ENCODE measurements at regions not wholly inside any gene's neighbourhood (a gene's known extent, or its start where the extent isn't known, plus 50 kb on each side); places are given as distances from the start of the nearest gene placed in this dataset.
A peak's percentile ranks its signal among the peaks of the same experiment; 100 is the strongest.
"Not testable (repeated sequence)": the region's sequence is repeated elsewhere in the genome, so short reads cannot be mapped to it uniquely, and the experiment has no call there.

DNA sequence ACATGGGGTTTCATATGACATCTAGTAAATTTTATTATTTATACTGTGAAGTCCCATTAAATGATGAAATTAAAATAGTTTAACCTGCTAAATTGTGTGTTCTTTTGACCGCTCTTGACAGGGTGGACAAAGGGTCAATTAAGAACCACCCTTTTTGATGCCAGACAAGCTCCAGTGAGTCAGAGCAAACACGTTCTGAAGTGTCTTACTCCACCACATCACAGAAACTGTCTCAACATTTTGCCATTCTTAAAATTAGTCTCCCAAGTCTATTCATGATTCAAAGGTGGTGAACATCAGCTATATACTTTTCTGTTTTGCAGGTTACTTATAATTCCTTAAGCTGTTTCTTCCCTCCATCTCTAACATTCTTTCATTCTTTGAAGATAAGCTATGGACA is 142.1 kb downstream of the SPATA31A6 start:
- not testable (repeated sequence) for DNase-seq (ENCODE audit: low spot score)

DNA sequence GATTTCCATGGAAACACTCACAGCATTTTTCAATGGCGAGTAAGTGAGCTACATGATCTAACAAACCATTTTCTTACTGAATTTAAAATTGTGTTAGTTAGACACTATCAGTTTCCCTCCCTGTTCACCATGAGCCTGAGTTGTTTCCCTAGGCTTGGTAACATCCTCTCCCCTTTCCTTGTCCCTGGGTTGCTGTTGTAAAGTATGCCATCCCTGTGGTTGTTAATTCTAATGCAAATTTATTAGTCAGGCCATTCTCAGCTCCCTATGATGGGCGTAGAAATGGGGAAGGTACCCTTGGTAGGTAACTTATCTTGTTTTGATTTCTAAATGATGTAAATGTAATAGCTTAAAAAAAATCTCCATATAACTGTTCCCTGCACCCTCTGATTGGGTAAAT is 143.0 kb downstream of the SPATA31A6 start:
- not testable (repeated sequence) for DNase-seq (ENCODE audit: low spot score)

- DNase-seq (ENCODE audit: low spot score) = not testable (repeated sequence)
Observed at GRCh38 chr9:42335342-42335741, 151.9 kb downstream of the SPATA31A6 start.

DNA sequence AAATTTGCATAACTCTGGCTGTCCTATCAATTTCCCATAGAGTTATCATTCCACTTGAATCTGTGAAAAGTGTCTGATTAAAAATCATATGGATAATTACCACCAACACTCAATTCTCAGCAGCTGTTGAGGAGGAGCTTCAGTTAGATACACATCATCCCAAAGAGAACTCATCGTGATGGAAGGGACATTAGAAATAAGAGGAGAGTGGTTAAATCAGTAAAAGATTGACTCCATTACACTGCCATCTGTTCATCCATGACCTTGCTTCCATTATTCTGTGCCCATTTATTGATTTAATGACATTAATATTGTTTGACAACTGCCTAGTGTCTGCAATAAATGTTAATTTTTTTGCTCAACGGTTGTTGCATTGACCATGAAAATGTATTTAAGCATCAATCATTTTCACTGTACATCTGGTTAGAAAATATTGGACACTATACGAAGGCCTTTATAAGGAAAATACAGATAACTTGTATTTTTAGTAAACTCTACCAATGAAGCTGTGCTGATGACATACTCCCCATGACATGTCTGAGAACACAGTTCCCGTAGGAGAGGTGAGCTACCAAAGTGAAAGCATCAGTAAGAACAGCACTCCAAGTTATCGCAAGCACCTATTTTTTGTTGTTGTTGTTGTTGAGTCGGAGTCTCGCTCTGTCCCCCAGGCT is 152.7 kb downstream of the SPATA31A6 start:
- DNase-seq (ENCODE audit: low spot score) = not testable (repeated sequence)

GRCh38 chr9:42338275-42338674 is 154.8 kb downstream of the SPATA31A6 start:
- not testable (repeated sequence) for DNase-seq (ENCODE audit: low spot score)

GRCh38 chr9:42339671-42340434 is 156.4 kb downstream of the SPATA31A6 start:
- DNase-seq (ENCODE audit: low spot score) = peak; percentile 41

DNA sequence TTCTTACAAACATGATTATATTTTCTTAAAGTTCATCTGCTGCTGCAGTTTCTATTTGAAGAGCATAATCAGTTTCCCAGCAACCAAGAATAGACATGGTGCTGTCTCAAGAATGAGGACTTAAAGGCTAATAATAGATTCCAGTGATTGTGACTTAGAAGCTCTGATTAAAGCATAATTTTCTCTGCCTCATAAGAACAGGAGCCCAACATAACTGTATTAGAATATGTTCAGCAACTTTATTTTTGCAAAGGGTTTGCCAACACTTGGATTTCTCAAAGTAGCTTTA is 156.9 kb downstream of the SPATA31A6 start:
- not testable (repeated sequence) for DNase-seq (ENCODE audit: low spot score)

GRCh38 chr9:42341860-42342259 is 158.4 kb downstream of the SPATA31A6 start:
- DNase-seq (ENCODE audit: low spot score) = not testable (repeated sequence)

DNA sequence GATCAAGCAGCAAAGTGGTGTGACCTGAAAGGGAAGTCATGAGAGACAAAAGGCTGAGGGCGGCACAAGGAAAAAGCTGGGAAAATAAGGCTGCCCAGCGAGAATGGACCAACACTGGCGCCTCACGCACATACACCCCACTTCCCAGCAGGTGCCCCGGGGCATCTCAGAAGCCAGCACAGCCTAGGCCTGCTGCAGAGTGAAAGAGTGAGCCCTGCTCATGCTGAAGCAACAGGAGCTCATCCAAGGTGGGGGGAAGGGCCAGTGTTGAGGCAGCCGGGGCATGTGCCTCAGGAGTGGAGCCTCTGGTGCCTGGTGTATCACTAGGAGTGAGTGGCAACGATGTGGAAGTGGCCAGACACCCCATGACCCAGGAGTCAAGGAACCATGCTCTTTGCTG is 158.8 kb downstream of the SPATA31A6 start:
- not testable (repeated sequence) for DNase-seq (ENCODE audit: low spot score)

DNA sequence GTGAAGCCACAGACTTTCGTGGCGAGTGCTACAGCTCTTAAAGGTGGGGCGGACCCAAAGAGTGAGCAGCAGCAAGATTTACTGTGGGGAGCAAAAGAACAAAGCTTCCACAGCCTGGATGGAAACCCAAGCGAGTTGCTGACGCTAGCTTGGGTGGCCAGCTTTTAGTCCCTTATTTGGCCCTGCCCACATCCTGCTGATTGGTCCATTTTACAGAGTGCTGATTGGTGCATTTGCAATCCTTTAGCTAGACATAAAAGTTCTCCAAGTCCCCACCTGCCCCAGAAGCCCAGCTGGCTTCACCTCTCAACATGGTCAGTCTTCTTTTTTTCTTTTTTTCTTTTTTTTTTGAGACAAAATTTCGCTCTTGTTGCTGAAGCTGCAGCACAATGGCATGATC is 161.0 kb downstream of the SPATA31A6 start:
- DNase-seq (ENCODE audit: low spot score) = not testable (repeated sequence)

GRCh38 chr9:42346916-42347315 is 163.5 kb downstream of the SPATA31A6 start:
- not testable (repeated sequence) for DNase-seq (ENCODE audit: low spot score)

- DNase-seq (ENCODE audit: low spot score) = not testable (repeated sequence)
Observed at GRCh38 chr9:42349181-42349580, 165.7 kb downstream of the SPATA31A6 start.

DNA sequence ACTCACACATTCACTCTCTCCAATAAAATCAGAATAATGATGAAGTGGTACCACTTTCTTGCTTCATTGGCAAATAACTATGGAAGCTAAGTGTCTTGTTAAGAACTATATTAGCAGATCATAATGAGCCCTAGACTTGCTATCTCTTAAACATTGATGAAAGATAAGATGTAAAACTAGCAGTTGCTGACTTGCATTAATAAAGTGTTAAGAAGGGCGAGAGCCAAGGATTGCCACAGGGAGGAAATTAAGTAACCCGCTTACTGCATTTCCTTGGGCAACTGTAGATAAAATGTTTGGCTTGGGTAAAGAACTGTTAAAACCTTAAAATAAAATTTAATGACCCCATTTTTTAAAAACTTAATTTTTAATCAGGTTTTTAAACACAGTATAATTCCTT is 167.0 kb downstream of the SPATA31A6 start:
- not testable (repeated sequence) for DNase-seq (ENCODE audit: low spot score)

DNA sequence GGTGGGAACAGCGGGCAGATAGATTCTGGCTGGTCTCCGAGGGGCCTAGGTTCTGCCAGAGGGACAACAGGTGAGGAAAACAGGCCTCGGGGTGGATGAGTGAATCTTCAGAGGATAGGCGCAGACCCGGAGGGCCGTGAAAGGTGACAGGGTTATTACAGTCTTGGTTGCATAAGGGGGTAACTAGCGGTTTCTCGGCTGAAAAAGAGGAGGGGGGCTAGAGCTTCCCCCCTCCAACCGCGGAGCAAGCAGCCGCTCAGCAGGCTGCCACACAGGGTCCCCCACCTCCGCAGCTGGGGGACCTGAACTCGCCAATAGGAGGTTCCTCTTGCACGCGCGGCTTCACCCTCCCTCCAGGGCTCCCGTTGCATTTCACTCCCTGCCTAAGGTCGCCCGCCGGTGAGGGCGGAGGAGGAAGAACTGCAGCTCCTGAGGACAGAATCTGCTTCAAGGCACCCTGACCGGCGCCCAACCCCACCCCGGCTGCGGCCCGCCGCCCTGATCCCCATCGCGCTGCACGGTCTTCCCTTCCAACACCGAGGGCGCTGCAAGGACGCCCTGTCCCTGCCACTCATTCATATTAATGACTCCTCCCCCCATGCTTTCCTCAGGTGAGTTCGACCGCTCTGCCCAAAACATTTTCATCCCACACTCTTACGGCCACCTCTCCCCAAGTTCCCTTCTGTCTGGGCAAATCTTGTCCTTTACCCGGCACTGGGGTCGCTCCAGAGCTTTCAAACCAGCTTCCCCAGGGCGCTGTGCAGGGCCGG is 174.3 kb downstream of the SPATA31A6 start:
- not testable (repeated sequence) for DNase-seq (ENCODE audit: low spot score)

DNA sequence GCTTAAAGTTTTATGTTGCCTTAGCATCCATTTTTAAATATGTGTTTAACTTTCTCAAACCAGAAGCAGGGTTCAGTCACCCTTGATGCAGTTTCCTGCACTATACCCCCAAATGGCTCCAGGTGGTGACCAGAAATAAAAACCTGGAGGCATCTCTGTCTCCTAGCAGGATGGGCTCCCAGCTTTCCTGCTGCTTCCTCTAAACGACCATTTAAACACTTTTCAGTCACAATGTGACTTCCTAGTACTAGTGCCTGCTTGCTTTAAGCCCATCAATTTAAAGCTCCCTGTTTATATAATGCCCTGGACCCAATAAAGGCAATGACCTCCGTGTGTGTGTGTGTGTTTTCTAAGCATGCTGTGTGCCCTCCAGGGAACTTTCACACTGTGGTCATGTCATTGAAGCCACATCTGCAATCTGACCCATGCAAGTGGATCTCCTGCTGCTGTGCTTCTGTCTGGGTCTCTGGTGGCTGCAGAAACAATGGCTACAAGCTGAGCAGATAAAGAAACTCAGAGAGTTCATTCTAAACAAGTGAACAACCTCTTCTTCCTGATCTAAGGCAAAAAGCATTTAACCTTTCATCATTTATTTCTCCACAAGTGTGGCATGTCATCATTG is 175.3 kb downstream of the SPATA31A6 start:
- DNase-seq (ENCODE audit: low spot score) = not testable (repeated sequence)

DNA sequence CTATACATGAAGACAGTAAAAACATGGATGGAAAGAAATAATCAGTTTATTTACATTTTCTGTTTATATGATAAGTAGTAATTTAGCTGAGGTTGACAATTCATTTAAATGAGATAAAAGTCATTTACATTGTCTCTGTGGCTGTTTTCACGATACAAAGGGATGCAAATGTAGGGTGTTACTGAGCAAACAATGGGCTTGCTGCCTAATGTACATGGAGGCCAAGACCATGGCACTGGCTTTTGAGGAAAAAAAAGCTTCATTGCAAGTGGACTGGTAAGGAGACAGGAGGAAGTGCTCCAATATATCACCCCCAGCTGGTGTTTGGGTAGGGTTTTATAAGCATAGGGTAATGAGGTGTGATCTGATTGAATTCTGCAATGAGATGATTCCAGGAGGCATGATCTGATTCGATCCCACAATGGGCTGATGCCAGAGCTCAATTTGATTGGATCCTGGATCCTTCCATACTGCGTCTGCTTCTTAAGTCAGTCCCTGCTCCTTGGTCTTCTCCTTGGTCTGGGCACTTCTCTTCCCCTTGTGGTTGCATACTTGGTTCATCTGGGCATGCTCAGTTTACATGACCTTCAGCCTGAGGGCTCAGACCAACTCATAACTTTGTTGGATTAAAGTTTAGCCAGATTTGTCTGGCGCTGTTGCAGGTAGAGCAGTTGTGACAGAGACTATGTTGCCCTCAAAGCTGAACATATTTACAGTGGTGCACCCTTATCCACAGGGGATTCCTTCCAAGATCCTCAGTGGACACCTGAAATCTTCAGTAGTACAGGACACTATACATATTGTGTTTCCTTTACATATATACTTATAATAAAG is 181.2 kb downstream of the SPATA31A6 start:
- DNase-seq (ENCODE audit: low spot score) = not testable (repeated sequence)

DNA sequence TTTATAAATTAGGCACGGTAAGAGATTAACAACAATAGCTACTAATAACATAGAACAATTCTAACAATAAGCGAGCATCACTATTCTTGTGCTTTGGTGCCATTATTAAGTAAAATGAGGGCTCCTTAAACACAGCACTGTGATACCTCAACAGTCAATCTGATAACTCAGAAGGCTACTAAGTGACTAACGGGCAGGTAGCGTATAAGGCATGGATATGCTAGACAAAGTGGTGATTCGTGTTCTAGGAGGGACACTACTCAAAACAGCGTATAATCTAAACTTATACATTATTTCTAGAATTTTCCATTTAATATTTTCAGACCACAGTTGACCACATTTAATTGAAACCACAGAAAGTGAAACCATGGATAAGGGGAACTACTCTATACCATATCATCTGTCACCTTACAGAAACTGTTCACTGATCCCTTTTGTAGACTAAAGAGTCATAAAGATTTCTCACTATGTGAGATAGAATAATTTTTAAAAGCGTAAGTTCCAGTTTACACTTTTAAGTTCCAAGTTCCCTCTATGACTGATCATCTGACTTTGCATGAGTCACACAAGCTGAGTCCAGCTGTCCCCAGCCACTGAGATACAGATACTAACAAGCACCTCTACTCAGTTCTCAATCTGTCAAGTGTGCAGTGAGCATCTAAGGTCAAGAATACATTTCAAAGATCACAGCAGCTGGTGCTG is 181.9 kb downstream of the SPATA31A6 start:
- DNase-seq (ENCODE audit: low spot score) = not testable (repeated sequence)

DNA sequence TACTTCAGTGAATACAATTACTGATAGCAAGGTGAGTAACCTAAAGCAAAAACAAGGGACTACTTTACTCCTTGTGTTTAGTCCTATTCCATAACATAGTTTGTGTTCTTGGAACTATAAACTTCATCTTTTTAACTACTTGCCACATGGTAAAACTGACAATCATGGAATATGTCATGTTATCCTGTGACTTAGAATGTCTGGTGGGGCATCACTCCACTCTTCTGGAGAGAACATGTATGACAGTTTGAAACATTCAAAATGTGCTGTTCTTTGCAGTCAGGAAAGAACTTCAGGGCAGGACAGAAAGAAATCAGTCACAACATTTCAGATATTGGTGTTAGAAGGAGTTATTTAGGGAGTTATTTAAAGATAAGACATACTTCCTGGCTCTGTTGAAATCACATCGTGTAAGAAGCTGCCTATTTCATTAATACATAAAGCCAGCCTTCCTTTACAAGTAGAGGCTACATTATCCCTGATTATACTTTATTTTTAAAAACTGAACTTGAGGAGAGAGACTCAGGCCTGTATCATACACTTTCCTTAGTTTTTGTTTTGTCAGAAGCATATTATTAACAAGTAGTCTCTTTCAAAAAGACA is 184.9 kb downstream of the SPATA31A6 start:
- not testable (repeated sequence) for DNase-seq (ENCODE audit: low spot score)

DNA sequence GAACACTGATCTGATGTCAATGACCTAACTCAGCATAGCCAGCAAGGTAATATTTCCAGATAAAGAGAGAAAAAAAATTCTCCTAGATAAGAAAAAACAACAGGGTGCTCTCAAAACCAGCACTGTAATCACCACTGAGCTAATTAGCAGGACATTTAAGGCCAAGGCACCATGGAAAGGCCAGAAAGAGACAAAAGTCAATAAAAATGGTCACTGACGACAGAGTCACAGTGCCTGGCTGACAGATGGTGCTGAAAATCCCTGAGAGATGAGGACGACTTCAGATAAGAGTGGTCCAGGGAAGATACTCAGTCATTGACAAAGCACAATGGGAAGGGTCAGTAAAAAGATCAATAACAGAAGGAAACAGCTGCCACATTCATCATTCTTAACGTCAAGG is 186.7 kb downstream of the SPATA31A6 start:
- DNase-seq (ENCODE audit: low spot score) = not testable (repeated sequence)

GRCh38 chr9:42371417-42371816 is 188.0 kb downstream of the SPATA31A6 start:
- not testable (repeated sequence) for DNase-seq (ENCODE audit: low spot score)

All from HT-29 (cell line).